ENCODE measurements at regions not wholly inside any gene's neighbourhood (a gene's known extent, or its start where the extent isn't known, plus 50 kb on each side); places are given as distances from the start of the nearest gene placed in this dataset.

DNA sequence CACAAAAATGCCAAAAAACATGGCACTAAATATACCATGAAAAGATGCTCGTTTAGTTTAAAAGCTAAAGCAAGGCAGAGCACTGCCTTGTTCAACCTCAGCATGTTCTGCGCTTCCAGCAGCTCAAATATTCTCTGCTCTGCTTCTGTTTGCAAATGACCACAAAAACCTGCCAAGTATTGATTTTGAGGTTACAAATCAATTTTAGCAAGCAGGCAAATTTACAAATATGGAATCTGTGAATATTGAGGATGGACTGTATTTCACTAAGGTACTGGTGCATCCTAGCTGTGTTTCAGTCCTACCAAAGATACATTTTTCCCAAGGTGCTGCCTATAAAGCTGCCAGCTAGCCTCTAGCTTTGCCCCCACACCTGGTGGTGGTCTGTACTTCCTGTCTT, 449.9 kb downstream of the PREX1 start (continued):
- TF ChIP-seq, protein P1, sequence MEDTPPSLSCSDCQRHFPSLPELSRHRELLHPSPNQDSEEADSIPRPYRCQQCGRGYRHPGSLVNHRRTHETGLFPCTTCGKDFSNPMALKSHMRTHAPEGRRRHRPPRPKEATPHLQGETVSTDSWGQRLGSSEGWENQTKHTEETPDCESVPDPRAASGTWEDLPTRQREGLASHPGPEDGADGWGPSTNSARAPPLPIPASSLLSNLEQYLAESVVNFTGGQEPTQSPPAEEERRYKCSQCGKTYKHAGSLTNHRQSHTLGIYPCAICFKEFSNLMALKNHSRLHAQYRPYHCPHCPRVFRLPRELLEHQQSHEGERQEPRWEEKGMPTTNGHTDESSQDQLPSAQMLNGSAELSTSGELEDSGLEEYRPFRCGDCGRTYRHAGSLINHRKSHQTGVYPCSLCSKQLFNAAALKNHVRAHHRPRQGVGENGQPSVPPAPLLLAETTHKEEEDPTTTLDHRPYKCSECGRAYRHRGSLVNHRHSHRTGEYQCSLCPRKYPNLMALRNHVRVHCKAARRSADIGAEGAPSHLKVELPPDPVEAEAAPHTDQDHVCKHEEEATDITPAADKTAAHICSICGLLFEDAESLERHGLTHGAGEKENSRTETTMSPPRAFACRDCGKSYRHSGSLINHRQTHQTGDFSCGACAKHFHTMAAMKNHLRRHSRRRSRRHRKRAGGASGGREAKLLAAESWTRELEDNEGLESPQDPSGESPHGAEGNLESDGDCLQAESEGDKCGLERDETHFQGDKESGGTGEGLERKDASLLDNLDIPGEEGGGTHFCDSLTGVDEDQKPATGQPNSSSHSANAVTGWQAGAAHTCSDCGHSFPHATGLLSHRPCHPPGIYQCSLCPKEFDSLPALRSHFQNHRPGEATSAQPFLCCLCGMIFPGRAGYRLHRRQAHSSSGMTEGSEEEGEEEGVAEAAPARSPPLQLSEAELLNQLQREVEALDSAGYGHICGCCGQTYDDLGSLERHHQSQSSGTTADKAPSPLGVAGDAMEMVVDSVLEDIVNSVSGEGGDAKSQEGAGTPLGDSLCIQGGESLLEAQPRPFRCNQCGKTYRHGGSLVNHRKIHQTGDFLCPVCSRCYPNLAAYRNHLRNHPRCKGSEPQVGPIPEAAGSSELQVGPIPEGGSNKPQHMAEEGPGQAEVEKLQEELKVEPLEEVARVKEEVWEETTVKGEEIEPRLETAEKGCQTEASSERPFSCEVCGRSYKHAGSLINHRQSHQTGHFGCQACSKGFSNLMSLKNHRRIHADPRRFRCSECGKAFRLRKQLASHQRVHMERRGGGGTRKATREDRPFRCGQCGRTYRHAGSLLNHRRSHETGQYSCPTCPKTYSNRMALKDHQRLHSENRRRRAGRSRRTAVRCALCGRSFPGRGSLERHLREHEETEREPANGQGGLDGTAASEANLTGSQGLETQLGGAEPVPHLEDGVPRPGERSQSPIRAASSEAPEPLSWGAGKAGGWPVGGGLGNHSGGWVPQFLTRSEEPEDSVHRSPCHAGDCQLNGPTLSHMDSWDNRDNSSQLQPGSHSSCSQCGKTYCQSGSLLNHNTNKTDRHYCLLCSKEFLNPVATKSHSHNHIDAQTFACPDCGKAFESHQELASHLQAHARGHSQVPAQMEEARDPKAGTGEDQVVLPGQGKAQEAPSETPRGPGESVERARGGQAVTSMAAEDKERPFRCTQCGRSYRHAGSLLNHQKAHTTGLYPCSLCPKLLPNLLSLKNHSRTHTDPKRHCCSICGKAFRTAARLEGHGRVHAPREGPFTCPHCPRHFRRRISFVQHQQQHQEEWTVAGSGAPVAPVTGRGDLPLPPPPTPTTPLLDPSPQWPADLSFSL (CRISPR knock-in tag; IDR thresholded peaks at IDR 0.05) = no peak
- TF ChIP-seq ZNF615 (CRISPR knock-in tag; IDR thresholded peaks at IDR 0.05; ENCODE audit: borderline replicate concordance) (no peak), ZFY (CRISPR knock-in tag; IDR thresholded peaks at IDR 0.05) (no peak), KMT2A (CRISPR knock-in tag; IDR thresholded peaks at IDR 0.05) (0 out of 2 replicates have a peak, but pooled peaks have one; percentile 16), ZNF589 (CRISPR knock-in tag; conservative IDR thresholded peaks at IDR 0.05) (no peak), KDM6A (CRISPR knock-in tag; IDR thresholded peaks at IDR 0.05; ENCODE audit: low read depth) (no peak), ZBTB21 (CRISPR knock-in tag; IDR thresholded peaks at IDR 0.05) (no peak), ZBTB8A (CRISPR knock-in tag; IDR thresholded peaks at IDR 0.05; ENCODE audit: borderline replicate concordance, low read depth) (no peak), YY1 (IDR thresholded peaks at IDR 0.05; ENCODE audit: insufficient read depth, insufficient replicate concordance, low read depth, low read length) (no peak), ZNF841 (CRISPR knock-in tag; IDR thresholded peaks at IDR 0.05; ENCODE audit: borderline replicate concordance) (no peak), NFKB2 (CRISPR knock-in tag; IDR thresholded peaks at IDR 0.05; ENCODE audit: borderline replicate concordance) (no peak)
- TF ChIP-seq, protein P2, sequence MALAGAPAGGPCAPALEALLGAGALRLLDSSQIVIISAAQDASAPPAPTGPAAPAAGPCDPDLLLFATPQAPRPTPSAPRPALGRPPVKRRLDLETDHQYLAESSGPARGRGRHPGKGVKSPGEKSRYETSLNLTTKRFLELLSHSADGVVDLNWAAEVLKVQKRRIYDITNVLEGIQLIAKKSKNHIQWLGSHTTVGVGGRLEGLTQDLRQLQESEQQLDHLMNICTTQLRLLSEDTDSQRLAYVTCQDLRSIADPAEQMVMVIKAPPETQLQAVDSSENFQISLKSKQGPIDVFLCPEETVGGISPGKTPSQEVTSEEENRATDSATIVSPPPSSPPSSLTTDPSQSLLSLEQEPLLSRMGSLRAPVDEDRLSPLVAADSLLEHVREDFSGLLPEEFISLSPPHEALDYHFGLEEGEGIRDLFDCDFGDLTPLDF (CRISPR knock-in tag; IDR thresholded peaks at IDR 0.05) = no peak
- TF ChIP-seq, protein P3, sequence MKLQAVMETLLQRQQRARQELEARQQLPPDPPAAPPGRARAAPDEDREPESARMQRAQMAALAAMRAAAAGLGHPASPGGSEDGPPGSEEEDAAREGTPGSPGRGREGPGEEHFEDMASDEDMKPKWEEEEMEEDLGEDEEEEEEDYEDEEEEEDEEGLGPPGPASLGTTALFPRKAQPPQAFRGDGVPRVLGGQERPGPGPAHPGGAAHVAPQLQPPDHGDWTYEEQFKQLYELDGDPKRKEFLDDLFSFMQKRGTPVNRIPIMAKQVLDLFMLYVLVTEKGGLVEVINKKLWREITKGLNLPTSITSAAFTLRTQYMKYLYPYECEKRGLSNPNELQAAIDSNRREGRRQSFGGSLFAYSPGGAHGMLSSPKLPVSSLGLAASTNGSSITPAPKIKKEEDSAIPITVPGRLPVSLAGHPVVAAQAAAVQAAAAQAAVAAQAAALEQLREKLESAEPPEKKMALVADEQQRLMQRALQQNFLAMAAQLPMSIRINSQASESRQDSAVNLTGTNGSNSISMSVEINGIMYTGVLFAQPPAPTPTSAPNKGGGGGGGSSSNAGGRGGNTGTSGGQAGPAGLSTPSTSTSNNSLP (IDR thresholded peaks at IDR 0.05; ENCODE audit: low read depth, low read length) = peak; percentile 40; the same call in 1 of the 2 replicates
- TF ChIP-seq, protein P4, sequence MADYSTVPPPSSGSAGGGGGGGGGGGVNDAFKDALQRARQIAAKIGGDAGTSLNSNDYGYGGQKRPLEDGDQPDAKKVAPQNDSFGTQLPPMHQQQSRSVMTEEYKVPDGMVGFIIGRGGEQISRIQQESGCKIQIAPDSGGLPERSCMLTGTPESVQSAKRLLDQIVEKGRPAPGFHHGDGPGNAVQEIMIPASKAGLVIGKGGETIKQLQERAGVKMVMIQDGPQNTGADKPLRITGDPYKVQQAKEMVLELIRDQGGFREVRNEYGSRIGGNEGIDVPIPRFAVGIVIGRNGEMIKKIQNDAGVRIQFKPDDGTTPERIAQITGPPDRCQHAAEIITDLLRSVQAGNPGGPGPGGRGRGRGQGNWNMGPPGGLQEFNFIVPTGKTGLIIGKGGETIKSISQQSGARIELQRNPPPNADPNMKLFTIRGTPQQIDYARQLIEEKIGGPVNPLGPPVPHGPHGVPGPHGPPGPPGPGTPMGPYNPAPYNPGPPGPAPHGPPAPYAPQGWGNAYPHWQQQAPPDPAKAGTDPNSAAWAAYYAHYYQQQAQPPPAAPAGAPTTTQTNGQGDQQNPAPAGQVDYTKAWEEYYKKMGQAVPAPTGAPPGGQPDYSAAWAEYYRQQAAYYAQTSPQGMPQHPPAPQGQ (CRISPR knock-in tag; IDR thresholded peaks at IDR 0.05; ENCODE audit: borderline replicate concordance) = no peak
- TF ChIP-seq, protein P5, sequence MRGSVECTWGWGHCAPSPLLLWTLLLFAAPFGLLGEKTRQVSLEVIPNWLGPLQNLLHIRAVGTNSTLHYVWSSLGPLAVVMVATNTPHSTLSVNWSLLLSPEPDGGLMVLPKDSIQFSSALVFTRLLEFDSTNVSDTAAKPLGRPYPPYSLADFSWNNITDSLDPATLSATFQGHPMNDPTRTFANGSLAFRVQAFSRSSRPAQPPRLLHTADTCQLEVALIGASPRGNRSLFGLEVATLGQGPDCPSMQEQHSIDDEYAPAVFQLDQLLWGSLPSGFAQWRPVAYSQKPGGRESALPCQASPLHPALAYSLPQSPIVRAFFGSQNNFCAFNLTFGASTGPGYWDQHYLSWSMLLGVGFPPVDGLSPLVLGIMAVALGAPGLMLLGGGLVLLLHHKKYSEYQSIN (CRISPR knock-in tag; IDR thresholded peaks at IDR 0.05; ENCODE audit: borderline replicate concordance) = no peak
- TF ChIP-seq, protein P6, sequence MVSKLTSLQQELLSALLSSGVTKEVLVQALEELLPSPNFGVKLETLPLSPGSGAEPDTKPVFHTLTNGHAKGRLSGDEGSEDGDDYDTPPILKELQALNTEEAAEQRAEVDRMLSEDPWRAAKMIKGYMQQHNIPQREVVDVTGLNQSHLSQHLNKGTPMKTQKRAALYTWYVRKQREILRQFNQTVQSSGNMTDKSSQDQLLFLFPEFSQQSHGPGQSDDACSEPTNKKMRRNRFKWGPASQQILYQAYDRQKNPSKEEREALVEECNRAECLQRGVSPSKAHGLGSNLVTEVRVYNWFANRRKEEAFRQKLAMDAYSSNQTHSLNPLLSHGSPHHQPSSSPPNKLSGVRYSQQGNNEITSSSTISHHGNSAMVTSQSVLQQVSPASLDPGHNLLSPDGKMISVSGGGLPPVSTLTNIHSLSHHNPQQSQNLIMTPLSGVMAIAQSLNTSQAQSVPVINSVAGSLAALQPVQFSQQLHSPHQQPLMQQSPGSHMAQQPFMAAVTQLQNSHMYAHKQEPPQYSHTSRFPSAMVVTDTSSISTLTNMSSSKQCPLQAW (CRISPR knock-in tag; IDR thresholded peaks at IDR 0.05) = no peak
